HepG2 (cell line): ENCODE measurements at regions not wholly inside any gene's neighbourhood (a gene's known extent, or its start where the extent isn't known, plus 50 kb on each side); places are given as distances from the start of the nearest gene placed in this dataset.

Experiments
- ATAC-seq: fragments of 200-7000 bp; cut with Tn5 transposase; 3 replicates; pipeline ENCODE4 v1.9.1; 2020; ENCODE audit warnings: mild to moderate bottlenecking, moderate library complexity
- BruUV-seq: library from RNA; stranded (reverse); fragments of 400-500 nt; replicated peaks from 2 replicates; lab custom pipeline; 2021; lab: Mats Ljungman, UMichigan
- CTCF ChIA-PET: fragments of 300-600 bp; formaldehyde crosslinking; extraction: SDS; loops from one replicate; lab custom pipeline; 2021; ENCODE audit warnings: low total read pairs, inconsistent platforms, low intra/inter-chr PET ratio; lab: Yijun Ruan, JAX
- POLR2A ChIA-PET: fragments of 350-600 bp; sonication (Branson Sonifier 250); formaldehyde crosslinking; loops from one replicate; lab custom pipeline; 2020; ENCODE audit warnings: antibody characterized with exemption, inconsistent platforms; lab: Yijun Ruan, JAX
- DNase-seq: peaks from one replicate; pipeline ENCODE4 v3.0.0-alpha.2; 2015; ENCODE audit warnings: low spot score
- FAIRE-seq: peaks from 3 replicates; lab custom pipeline; 2011; peaks lifted over from hg19 to GRCh38; lab: Jason Lieb, UNC
- H2AFZ ChIP-seq: one replicate; pipeline ENCODE4 v1.6.1; 2011; ENCODE audit warnings: low read length, inconsistent platforms
- H3K27ac ChIP-seq: fragments of 300-600 bp; 3 replicates; pipeline ENCODE4 v1.8.0; 2011; ENCODE audit warnings: mixed run types, mild to moderate bottlenecking, mixed read lengths, low read length, inconsistent platforms; ENCODE audit not compliant: insufficient read depth; ENCODE audit errors: extremely low read length
- H3K27me3 ChIP-seq, 2 experiments: fragments of 200-600 bp in 1 of 2; 2 replicates in 1 of 2; 3 replicates in 1 of 2; pipeline versions ENCODE4 v1.6.0 to v1.8.0; 2011; ENCODE audit warnings: low read length in 2 of 2, mild to moderate bottlenecking in 2 of 2, moderate library complexity in 2 of 2, inconsistent platforms in 1 of 2; ENCODE audit not compliant: insufficient read depth in 2 of 2, control insufficient read depth in 1 of 2
- H3K36me3 ChIP-seq, 2 experiments: fragments of 200-600 bp in 1 of 2; replicated peaks in 1 of 2; 2 replicates in 1 of 2; 3 replicates in 1 of 2; pipeline versions ENCODE4 v1.5.1 to v1.8.0; 2011; ENCODE audit warnings: low read length in 2 of 2, inconsistent platforms in 1 of 2; ENCODE audit not compliant: insufficient read depth in 2 of 2, control insufficient read depth in 1 of 2
- H3K4me1 ChIP-seq: 2 replicates; pipeline ENCODE4 v1.5.1; 2012; ENCODE audit warnings: low read length, inconsistent platforms; ENCODE audit not compliant: insufficient read depth
- H3K4me2 ChIP-seq: 2 replicates; pipeline ENCODE4 v1.6.0; 2011; ENCODE audit warnings: low read depth, low read length, inconsistent platforms
- H3K4me3 ChIP-seq, 3 experiments: fragments of 200-600 bp in 1 of 3; sonication (generic), shearing (Covaris generic) in 1 of 3; replicated peaks in 1 of 3; 2 replicates each; pipeline ENCODE4 v1.5.1; 2011 to 2016; ENCODE audit warnings: low read length in 3 of 3, inconsistent platforms in 2 of 3, low read depth in 2 of 3, mild to moderate bottlenecking in 2 of 3, control low read depth in 1 of 3, mixed read lengths in 1 of 3; ENCODE audit not compliant: insufficient read depth in 1 of 3
- H3K79me2 ChIP-seq: one replicate; pipeline ENCODE4 v1.6.1; 2011; ENCODE audit warnings: low read length, inconsistent platforms; ENCODE audit not compliant: insufficient read depth
- H3K9ac ChIP-seq: 2 replicates; pipeline ENCODE4 v1.6.0; 2011; ENCODE audit warnings: mild to moderate bottlenecking, low read depth, low read length, inconsistent platforms; ENCODE audit not compliant: insufficient read depth
- H3K9me3 ChIP-seq: 2 replicates; pipeline ENCODE4 v1.5.1; 2012; ENCODE audit warnings: mild to moderate bottlenecking, low read length
- H4K20me1 ChIP-seq: 2 replicates; pipeline ENCODE4 v1.6.0; 2011; ENCODE audit warnings: inconsistent platforms, mild to moderate bottlenecking, low read length, moderate library complexity; ENCODE audit not compliant: insufficient read depth
- DMAP1 ChIP-seq: IDR thresholded peaks from 2 replicates; pipeline ENCODE4 v1.6.1; 2016
- HDAC2 ChIP-seq: sonication (generic); formaldehyde crosslinking; IDR thresholded peaks from 2 replicates; pipeline ENCODE4 v1.4.0; 2020; ENCODE audit warnings: missing genetic modification reagents
- HES4 ChIP-seq: sonication (generic); formaldehyde crosslinking; IDR thresholded peaks from 2 replicates; pipeline ENCODE4 v1.9.0; 2021; ENCODE audit warnings: mild to moderate bottlenecking, missing genetic modification reagents, borderline replicate concordance
- ZFP36L2 ChIP-seq: sonication (generic); formaldehyde crosslinking; IDR thresholded peaks from 2 replicates; pipeline ENCODE4 v1.4.0; 2020; ENCODE audit warnings: missing genetic modification reagents
- ZNF264 ChIP-seq: sonication (generic); formaldehyde crosslinking; IDR thresholded peaks from 2 replicates; pipeline ENCODE4 v1.4.0; 2020; ENCODE audit warnings: missing genetic modification reagents
- ZNF816 ChIP-seq: sonication (generic); formaldehyde crosslinking; IDR thresholded peaks from 2 replicates; pipeline ENCODE4 v1.8.0; 2022; ENCODE audit warnings: missing genetic modification reagents, mild to moderate bottlenecking, borderline replicate concordance
- WGBS: methylation state at CpG from one replicate; pipeline ENCODE4 v1.1.6; 2017; ENCODE audit warnings: low lambda C conversion rate; 5-methylcytosine and 5-hydroxymethylcytosine counted together
- in situ Hi-C: cut with HindIII; loops from 2 replicates; pipeline ENCODE4 v1.10.0; 2017; ENCODE audit warnings: low pct_unique_long_range_greater_than_20kb; ENCODE audit not compliant: extremely low pct_ligation_motif_present
- intact Hi-C: fragments of 100-400 bp; cut with micrococcal nuclease; formaldehyde crosslinking; loops from one replicate; pipeline ENCODE4 v1.10.0; 2022; ENCODE audit not compliant: unreplicated experiment
- TF ChIP-seq, protein P1 (sequence below): sonication (generic); formaldehyde crosslinking; conservative IDR thresholded peaks from 2 replicates; pipeline ENCODE4 v1.8.0; 2022; ENCODE audit warnings: mild to moderate bottlenecking, moderate library complexity, missing genetic modification reagents
- TF ChIP-seq, protein P2 (sequence below): sonication (generic); IDR thresholded peaks from 2 replicates; pipeline ENCODE4 v1.6.1; 2016; ENCODE audit warnings: low read depth, borderline replicate concordance
- TF ChIP-seq, protein P3 (sequence below): sonication (generic); formaldehyde crosslinking; IDR thresholded peaks from 2 replicates; pipeline ENCODE4 v1.4.0; 2020; ENCODE audit warnings: missing genetic modification reagents, borderline replicate concordance
- TF ChIP-seq, protein P4 (sequence below), 2 experiments: IDR thresholded peaks; 2 replicates each; pipeline ENCODE4 v1.6.1; 2011 to 2012; ENCODE audit warnings: low read length in 2 of 2, borderline replicate concordance in 1 of 2, low read depth in 1 of 2, mild to moderate bottlenecking in 1 of 2, moderate library complexity in 1 of 2

DNA sequence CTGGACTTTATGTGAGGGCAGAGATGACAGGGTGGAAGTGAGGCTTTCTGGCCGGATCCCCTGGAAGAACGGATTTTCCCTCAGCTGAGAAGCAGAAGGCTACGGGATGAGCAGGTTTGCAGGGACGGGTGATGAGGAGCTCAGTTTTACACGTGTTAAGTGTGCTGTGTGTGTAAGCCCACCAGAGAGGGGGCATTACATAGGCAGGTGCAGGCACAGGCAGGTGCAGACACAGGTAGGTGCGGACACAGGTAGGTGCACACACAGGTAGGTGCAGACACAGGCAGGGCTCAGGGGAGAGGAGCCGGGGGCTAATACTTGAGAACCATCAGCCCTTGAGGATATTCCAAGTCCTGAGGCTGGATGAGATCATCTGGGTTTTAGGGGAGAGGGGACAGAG, 107.7 kb downstream of the COPS8 start:
- no peak overlapping the region for H3K4me2 ChIP-seq
- ChIA-PET CTCF (no interaction called here), POLR2A (no interaction called here)
- no peaks in the 10 kb centered on the region; the same call in 1 of the 2 replicates for H4K20me1 ChIP-seq
- H3K9me3 ChIP-seq: no peaks in the 10 kb centered on the region
- intact Hi-C loops (no loop called here), in situ Hi-C loops (no loop called here)
- FAIRE-seq (no peak), ATAC-seq (no peak), DNase-seq (no peak)
- TF ChIP-seq, protein P1, sequence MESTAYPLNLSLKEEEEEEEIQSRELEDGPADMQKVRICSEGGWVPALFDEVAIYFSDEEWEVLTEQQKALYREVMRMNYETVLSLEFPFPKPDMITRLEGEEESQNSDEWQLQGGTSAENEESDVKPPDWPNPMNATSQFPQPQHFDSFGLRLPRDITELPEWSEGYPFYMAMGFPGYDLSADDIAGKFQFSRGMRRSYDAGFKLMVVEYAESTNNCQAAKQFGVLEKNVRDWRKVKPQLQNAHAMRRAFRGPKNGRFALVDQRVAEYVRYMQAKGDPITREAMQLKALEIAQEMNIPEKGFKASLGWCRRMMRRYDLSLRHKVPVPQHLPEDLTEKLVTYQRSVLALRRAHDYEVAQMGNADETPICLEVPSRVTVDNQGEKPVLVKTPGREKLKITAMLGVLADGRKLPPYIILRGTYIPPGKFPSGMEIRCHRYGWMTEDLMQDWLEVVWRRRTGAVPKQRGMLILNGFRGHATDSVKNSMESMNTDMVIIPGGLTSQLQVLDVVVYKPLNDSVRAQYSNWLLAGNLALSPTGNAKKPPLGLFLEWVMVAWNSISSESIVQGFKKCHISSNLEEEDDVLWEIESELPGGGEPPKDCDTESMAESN (CRISPR knock-in tag): no peak
- TF ChIP-seq, protein P2, sequence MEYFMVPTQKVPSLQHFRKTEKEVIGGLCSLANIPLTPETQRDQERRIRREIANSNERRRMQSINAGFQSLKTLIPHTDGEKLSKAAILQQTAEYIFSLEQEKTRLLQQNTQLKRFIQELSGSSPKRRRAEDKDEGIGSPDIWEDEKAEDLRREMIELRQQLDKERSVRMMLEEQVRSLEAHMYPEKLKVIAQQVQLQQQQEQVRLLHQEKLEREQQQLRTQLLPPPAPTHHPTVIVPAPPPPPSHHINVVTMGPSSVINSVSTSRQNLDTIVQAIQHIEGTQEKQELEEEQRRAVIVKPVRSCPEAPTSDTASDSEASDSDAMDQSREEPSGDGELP: no peak
- TF ChIP-seq HES4 (CRISPR knock-in tag) (no peak), ZFP36L2 (CRISPR knock-in tag) (no peak), HDAC2 (no peak)
- H3K27me3 ChIP-seq: peaks cover 2 to 58% of the 10 kb centered on the region in 2 experiments; a peak in 3 of 5 replicates
- H3K4me1 ChIP-seq: no peaks in the 10 kb centered on the region
- no peak overlapping the region for H3K4me3 ChIP-seq
- no peaks in the 10 kb centered on the region for H3K36me3 ChIP-seq
- no TSS peak for BruUV-seq
- 33% methylated on average over 7 of the region's 7 CpGs for WGBS
- no peak overlapping the region for H3K27ac ChIP-seq
- no peak overlapping the region for H3K9ac ChIP-seq
- no peak overlapping the region for H2AFZ ChIP-seq
- no peaks in the 10 kb centered on the region for H3K79me2 ChIP-seq

DNA sequence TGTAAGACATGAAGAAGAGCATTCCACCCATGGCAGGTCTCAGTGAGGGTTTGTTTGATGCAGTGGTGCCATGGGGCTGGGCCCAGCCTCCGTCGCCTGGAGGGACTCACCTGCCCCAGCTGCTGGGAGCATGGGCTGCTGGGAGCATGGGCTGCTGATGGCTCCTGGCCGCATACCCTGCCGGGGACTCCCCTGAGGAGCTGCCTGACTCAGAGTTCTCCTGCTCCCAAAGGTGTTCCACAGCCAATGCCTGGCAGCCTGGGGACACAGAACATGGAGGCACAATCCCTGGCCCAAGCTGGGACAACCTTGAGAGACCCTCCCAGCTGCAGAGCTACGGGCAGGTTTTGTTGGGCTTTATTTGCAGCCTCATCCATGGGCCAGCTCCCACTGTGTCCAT, 108.4 kb downstream of the COPS8 start:
- Histone ChIP-seq H3K27me3 (peaks cover 2 to 58% of the 10 kb centered on the region in 2 experiments; a peak in 3 of 5 replicates), H3K4me3 (no peak overlapping the region), H3K79me2 (no peaks in the 10 kb centered on the region), H3K36me3 (no peaks in the 10 kb centered on the region), H4K20me1 (no peaks in the 10 kb centered on the region; the same call in 1 of the 2 replicates), H3K27ac (no peak overlapping the region), H3K9ac (no peak overlapping the region), H2AFZ (no peak overlapping the region), H3K9me3 (no peaks in the 10 kb centered on the region), H3K4me2 (no peak overlapping the region), H3K4me1 (no peaks in the 10 kb centered on the region)
- FAIRE-seq (no peak), DNase-seq (no peak), ATAC-seq (no peak)
- ChIA-PET POLR2A (no interaction called here), CTCF (no interaction called here)
- no TSS peak for BruUV-seq
- intact Hi-C loops: no loop called here
- WGBS: 15% methylated on average over 4 of the region's 5 CpGs
- in situ Hi-C loops: no loop called here
- TF ChIP-seq, protein P3, sequence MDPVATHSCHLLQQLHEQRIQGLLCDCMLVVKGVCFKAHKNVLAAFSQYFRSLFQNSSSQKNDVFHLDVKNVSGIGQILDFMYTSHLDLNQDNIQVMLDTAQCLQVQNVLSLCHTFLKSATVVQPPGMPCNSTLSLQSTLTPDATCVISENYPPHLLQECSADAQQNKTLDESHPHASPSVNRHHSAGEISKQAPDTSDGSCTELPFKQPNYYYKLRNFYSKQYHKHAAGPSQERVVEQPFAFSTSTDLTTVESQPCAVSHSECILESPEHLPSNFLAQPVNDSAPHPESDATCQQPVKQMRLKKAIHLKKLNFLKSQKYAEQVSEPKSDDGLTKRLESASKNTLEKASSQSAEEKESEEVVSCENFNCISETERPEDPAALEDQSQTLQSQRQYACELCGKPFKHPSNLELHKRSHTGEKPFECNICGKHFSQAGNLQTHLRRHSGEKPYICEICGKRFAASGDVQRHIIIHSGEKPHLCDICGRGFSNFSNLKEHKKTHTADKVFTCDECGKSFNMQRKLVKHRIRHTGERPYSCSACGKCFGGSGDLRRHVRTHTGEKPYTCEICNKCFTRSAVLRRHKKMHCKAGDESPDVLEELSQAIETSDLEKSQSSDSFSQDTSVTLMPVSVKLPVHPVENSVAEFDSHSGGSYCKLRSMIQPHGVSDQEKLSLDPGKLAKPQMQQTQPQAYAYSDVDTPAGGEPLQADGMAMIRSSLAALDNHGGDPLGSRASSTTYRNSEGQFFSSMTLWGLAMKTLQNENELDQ (CRISPR knock-in tag): no peak
- TF ChIP-seq, protein P4, sequence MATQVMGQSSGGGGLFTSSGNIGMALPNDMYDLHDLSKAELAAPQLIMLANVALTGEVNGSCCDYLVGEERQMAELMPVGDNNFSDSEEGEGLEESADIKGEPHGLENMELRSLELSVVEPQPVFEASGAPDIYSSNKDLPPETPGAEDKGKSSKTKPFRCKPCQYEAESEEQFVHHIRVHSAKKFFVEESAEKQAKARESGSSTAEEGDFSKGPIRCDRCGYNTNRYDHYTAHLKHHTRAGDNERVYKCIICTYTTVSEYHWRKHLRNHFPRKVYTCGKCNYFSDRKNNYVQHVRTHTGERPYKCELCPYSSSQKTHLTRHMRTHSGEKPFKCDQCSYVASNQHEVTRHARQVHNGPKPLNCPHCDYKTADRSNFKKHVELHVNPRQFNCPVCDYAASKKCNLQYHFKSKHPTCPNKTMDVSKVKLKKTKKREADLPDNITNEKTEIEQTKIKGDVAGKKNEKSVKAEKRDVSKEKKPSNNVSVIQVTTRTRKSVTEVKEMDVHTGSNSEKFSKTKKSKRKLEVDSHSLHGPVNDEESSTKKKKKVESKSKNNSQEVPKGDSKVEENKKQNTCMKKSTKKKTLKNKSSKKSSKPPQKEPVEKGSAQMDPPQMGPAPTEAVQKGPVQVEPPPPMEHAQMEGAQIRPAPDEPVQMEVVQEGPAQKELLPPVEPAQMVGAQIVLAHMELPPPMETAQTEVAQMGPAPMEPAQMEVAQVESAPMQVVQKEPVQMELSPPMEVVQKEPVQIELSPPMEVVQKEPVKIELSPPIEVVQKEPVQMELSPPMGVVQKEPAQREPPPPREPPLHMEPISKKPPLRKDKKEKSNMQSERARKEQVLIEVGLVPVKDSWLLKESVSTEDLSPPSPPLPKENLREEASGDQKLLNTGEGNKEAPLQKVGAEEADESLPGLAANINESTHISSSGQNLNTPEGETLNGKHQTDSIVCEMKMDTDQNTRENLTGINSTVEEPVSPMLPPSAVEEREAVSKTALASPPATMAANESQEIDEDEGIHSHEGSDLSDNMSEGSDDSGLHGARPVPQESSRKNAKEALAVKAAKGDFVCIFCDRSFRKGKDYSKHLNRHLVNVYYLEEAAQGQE (IDR thresholded peaks at IDR 0.05; ENCODE audit: borderline replicate concordance in 1 of 2, low read depth in 1 of 2, low read length in 2 of 2): no peak
- TF ChIP-seq ZNF264 (CRISPR knock-in tag) (no peak), DMAP1 (no peak), ZNF816 (CRISPR knock-in tag) (no peak)
